ENCODE measurements at regions not wholly inside any gene's neighbourhood (a gene's known extent, or its start where the extent isn't known, plus 50 kb on each side); places are given as distances from the start of the nearest gene placed in this dataset.
A peak's percentile ranks its signal among the peaks of the same experiment; 100 is the strongest.
"Not testable (repeated sequence)": the region's sequence is repeated elsewhere in the genome, so short reads cannot be mapped to it uniquely, and the experiment has no call there.

GRCh38 chr22:35482974-35483373, 57.7 kb upstream of the RASD2 start:
- no peaks in the 10 kb centered on the region for H3K36me3 ChIP-seq (ENCODE audit: control insufficient read depth in 1 of 2, insufficient read depth in 2 of 2, low read length in 1 of 2)
- H3K27me3 ChIP-seq (ENCODE audit: control insufficient read depth in 1 of 2, insufficient read depth in 2 of 2, low read length in 1 of 2), result no peaks in the 10 kb centered on the region
- no peak overlapping the region for H3K4me3 ChIP-seq (ENCODE audit: low read length in 2 of 2)
- H3K4me1 ChIP-seq (ENCODE audit: control insufficient read depth in 1 of 2, insufficient read depth in 2 of 2, low read length in 2 of 2), result no peaks in the 10 kb centered on the region
- ATAC-seq (ENCODE audit: low FRiP score) (no peak), DNase-seq (peak in 1 of 2 donors; percentile 37)
- no peak overlapping the region for H3K27ac ChIP-seq (ENCODE audit: low read depth in 1 of 2, low read length in 2 of 2)
- WGBS, 2 donors, result 68 to 80% methylated on average over 6 of the region's 6 CpGs
- intact Hi-C loops (cut with DNase I), result loop anchor here in 1 of 2 donors (5.0 kb wide), 1 partner anchor 54 kb away; no protein-coding TSS in a partner anchor
- H3K9me3 ChIP-seq (ENCODE audit: control insufficient read depth, low read length), result peaks cover 2% of the 10 kb centered on the region

DNA sequence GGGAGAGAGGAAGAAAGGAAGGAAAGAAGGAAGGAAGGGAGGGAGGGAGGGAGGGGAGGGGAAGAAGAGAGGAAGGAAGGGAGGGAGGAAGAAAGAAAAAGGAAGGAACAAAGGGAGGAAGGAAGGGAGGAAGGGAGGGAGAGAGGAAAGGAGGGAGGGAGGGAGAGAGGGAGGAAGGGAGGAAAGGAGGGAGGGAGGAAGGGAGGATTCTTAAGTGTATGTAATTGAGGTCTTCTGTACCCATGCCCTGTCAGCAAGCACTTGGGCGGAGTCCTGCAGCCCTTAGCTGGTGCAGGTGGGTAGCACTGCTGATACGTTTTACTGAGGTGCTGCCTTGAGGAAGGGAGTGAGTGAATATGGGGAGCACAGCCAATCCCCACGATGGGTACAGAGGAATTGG, 56.9 kb upstream of the RASD2 start:
- DNase-seq (peak in 1 of 2 donors; percentile 19), ATAC-seq (ENCODE audit: low FRiP score) (no peak)
- Histone ChIP-seq H3K27me3 (ENCODE audit: control insufficient read depth in 1 of 2, insufficient read depth in 2 of 2, low read length in 1 of 2) (no peaks in the 10 kb centered on the region), H3K4me1 (ENCODE audit: control insufficient read depth in 1 of 2, insufficient read depth in 2 of 2, low read length in 2 of 2) (no peaks in the 10 kb centered on the region), H3K27ac (ENCODE audit: low read depth in 1 of 2, low read length in 2 of 2) (no peak overlapping the region), H3K4me3 (ENCODE audit: low read length in 2 of 2) (no peak overlapping the region), H3K36me3 (ENCODE audit: control insufficient read depth in 1 of 2, insufficient read depth in 2 of 2, low read length in 1 of 2) (no peaks in the 10 kb centered on the region), H3K9me3 (ENCODE audit: control insufficient read depth, low read length) (peaks cover 2% of the 10 kb centered on the region)
- intact Hi-C loops (cut with DNase I), result loop anchor here in 1 of 2 donors (5.0 kb wide), 1 partner anchor 54 kb away; no protein-coding TSS in a partner anchor
- 72 to 75% methylated on average over 3 of the region's 3 CpGs for WGBS, 2 donors

- no peak overlapping the region for H3K27ac ChIP-seq (ENCODE audit: low read depth in 1 of 2, low read length in 2 of 2)
- ATAC-seq (ENCODE audit: low FRiP score) (no peak), DNase-seq (peak in 1 of 2 donors; percentile 61)
- peaks cover 2% of the 10 kb centered on the region for H3K9me3 ChIP-seq (ENCODE audit: control insufficient read depth, low read length)
- 82 to 87% methylated on average over 16 of the region's 16 CpGs for WGBS, 2 donors
- H3K36me3 ChIP-seq (ENCODE audit: control insufficient read depth in 1 of 2, insufficient read depth in 2 of 2, low read length in 1 of 2), result no peaks in the 10 kb centered on the region
- no peaks in the 10 kb centered on the region for H3K4me1 ChIP-seq (ENCODE audit: control insufficient read depth in 1 of 2, insufficient read depth in 2 of 2, low read length in 2 of 2)
- no peaks in the 10 kb centered on the region for H3K27me3 ChIP-seq (ENCODE audit: control insufficient read depth in 1 of 2, insufficient read depth in 2 of 2, low read length in 1 of 2)
- no peak overlapping the region for H3K4me3 ChIP-seq (ENCODE audit: low read length in 2 of 2)
- intact Hi-C loops (cut with DNase I), result loop anchor here in 1 of 2 donors (5.0 kb wide), 1 partner anchor 52 kb away; no protein-coding TSS in a partner anchor
Observed at GRCh38 chr22:35484651-35485556, 55.7 kb upstream of the RASD2 start.

DNA sequence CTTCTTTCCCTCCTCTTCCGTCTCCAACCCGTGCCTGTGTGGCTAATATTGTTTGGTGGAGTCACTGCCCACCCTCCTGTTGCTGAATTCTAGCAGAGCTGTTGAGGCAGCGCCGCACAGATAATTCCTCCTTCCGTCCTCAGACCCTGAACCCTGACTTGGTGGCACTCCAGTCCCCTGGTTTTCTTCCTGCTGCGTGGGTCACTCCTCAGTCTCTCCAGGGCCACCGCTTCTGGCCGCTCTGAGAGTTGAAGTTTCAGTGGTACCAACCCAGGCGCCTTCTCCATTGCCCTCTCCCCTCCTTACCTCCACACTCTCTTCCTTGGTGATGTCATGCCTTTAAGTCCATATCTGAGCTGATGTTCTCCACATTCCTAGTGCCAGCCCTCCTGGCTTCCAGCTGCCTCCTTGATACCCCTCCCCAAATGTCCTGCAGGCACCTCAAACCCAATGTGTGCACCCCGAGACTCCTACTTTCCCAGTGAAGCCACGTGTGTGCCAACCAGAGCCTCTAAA, 54.5 kb upstream of the RASD2 start:
- WGBS, 2 donors, result 91% methylated on average over 11 of the region's 11 CpGs
- no peaks in the 10 kb centered on the region for H3K36me3 ChIP-seq (ENCODE audit: control insufficient read depth in 1 of 2, insufficient read depth in 2 of 2, low read length in 1 of 2)
- no peaks in the 10 kb centered on the region for H3K27me3 ChIP-seq (ENCODE audit: control insufficient read depth in 1 of 2, insufficient read depth in 2 of 2, low read length in 1 of 2)
- H3K9me3 ChIP-seq (ENCODE audit: control insufficient read depth, low read length), result peaks cover 2% of the 10 kb centered on the region
- no peaks in the 10 kb centered on the region for H3K4me1 ChIP-seq (ENCODE audit: control insufficient read depth in 1 of 2, insufficient read depth in 2 of 2, low read length in 2 of 2)
- intact Hi-C loops (cut with DNase I), result no loop called here
- DNase-seq (peak in 1 of 2 donors; percentile 51), ATAC-seq (ENCODE audit: low FRiP score) (no peak)
- no peak overlapping the region for H3K4me3 ChIP-seq (ENCODE audit: low read length in 2 of 2)
- H3K27ac ChIP-seq (ENCODE audit: low read depth in 1 of 2, low read length in 2 of 2), result no peak overlapping the region

DNA sequence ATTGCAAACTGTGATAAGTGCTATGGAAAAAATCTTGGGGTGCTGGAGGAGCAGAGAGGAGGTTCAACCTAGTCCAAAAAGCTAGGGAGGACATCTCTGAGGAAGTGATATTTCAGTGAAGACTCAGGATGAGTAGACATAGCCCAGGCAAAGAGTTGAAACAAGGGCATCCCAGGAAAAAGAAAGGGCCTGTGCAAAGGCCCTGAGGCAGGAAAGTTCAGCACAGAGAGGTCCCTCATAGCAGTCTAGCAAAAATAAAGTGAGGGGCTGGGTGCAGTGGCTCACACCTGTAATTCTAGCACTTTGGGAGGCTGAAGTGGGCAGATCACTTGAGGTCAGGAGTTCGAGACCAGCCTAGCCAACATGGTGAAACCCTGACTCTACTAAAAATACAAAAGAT, 53.0 kb upstream of the RASD2 start:
- H3K27me3 ChIP-seq (ENCODE audit: control insufficient read depth in 1 of 2, insufficient read depth in 2 of 2, low read length in 1 of 2); H3K36me3 ChIP-seq (ENCODE audit: control insufficient read depth in 1 of 2, insufficient read depth in 2 of 2, low read length in 1 of 2); ATAC-seq (ENCODE audit: low FRiP score); intact Hi-C loops (cut with DNase I); H3K4me1 ChIP-seq (ENCODE audit: control insufficient read depth in 1 of 2, insufficient read depth in 2 of 2, low read length in 2 of 2); DNase-seq; H3K4me3 ChIP-seq (ENCODE audit: low read length in 2 of 2); H3K9me3 ChIP-seq (ENCODE audit: control insufficient read depth, low read length); H3K27ac ChIP-seq (ENCODE audit: low read depth in 1 of 2, low read length in 2 of 2): not testable (repeated sequence)
- 89 to 92% methylated on average over 1 of the region's 1 CpG for WGBS, 2 donors

GRCh38 chr22:35488513-35488912, 52.1 kb upstream of the RASD2 start:
- Histone ChIP-seq H3K27me3 (ENCODE audit: control insufficient read depth in 1 of 2, insufficient read depth in 2 of 2, low read length in 1 of 2) (no peaks in the 10 kb centered on the region), H3K36me3 (ENCODE audit: control insufficient read depth in 1 of 2, insufficient read depth in 2 of 2, low read length in 1 of 2) (no peaks in the 10 kb centered on the region), H3K4me1 (ENCODE audit: control insufficient read depth in 1 of 2, insufficient read depth in 2 of 2, low read length in 2 of 2) (no peaks in the 10 kb centered on the region), H3K4me3 (ENCODE audit: low read length in 2 of 2) (no peak overlapping the region), H3K27ac (ENCODE audit: low read depth in 1 of 2, low read length in 2 of 2) (no peak overlapping the region), H3K9me3 (ENCODE audit: control insufficient read depth, low read length) (no peaks in the 10 kb centered on the region)
- 38 to 55% methylated on average over 3 of the region's 3 CpGs for WGBS, 2 donors
- intact Hi-C loops (cut with DNase I), result no loop called here
- DNase-seq (no peak), ATAC-seq (ENCODE audit: low FRiP score) (no peak)

DNA sequence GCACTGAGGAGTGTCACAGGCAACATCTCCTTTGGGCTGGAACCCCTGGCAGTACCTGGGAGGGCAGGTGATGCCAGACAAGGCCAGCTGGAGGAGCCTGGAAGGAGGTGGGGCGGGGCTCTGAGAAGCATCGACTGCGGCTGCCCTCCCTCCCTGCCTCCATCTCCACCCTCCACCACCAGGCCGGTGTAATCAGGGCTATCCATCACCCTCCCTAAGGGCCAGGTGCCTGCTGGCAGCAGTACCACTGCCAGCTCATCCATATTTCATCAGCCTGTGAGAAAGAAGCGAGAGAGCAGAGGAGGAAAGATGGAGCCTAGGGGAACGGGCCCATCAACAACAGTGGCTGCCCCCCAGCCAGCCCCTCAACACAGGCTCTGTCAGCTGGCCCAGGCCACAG, 51.4 kb upstream of the RASD2 start:
- WGBS, 2 donors, result 57 to 70% methylated on average over 6 of the region's 6 CpGs
- Histone ChIP-seq H3K4me1 (ENCODE audit: control insufficient read depth in 1 of 2, insufficient read depth in 2 of 2, low read length in 2 of 2) (no peaks in the 10 kb centered on the region), H3K9me3 (ENCODE audit: control insufficient read depth, low read length) (no peaks in the 10 kb centered on the region), H3K36me3 (ENCODE audit: control insufficient read depth in 1 of 2, insufficient read depth in 2 of 2, low read length in 1 of 2) (no peaks in the 10 kb centered on the region), H3K4me3 (ENCODE audit: low read length in 2 of 2) (no peak overlapping the region), H3K27ac (ENCODE audit: low read depth in 1 of 2, low read length in 2 of 2) (no peak overlapping the region), H3K27me3 (ENCODE audit: control insufficient read depth in 1 of 2, insufficient read depth in 2 of 2, low read length in 1 of 2) (no peaks in the 10 kb centered on the region)
- ATAC-seq (ENCODE audit: low FRiP score) (no peak), DNase-seq (no peak)
- intact Hi-C loops (cut with DNase I), result no loop called here
